Dendritic cell treated with granulocyte-macrophage colony-stimulating factor and Interleukin-4, amounts not matched to agents 40 ng/mL and 50 ng/mL, for 4 days (primary cell): ENCODE measurements at regions not wholly inside any gene's neighbourhood (a gene's known extent, or its start where the extent isn't known, plus 50 kb on each side); places are given as distances from the start of the nearest gene placed in this dataset.
"Not testable (repeated sequence)": the region's sequence is repeated elsewhere in the genome, so short reads cannot be mapped to it uniquely, and the experiment has no call there.

Source experiments
- H3K27ac Mint-ChIP-seq: one replicate; pipeline ENCODE4 v1.8.0; 2022; ENCODE audit warnings: mild to moderate bottlenecking, mixed read lengths
- H3K27me3 Mint-ChIP-seq: one replicate; pipeline ENCODE4 v1.8.0; 2022; ENCODE audit warnings: mild to moderate bottlenecking, mixed read lengths
- H3K36me3 Mint-ChIP-seq: one replicate; pipeline ENCODE4 v1.8.0; 2022; ENCODE audit warnings: low read depth, mixed read lengths
- H3K4me1 Mint-ChIP-seq: one replicate; pipeline ENCODE4 v1.8.0; 2022; ENCODE audit warnings: low read depth, mixed read lengths
- H3K4me3 Mint-ChIP-seq: one replicate; pipeline ENCODE4 v1.8.0; 2022; ENCODE audit warnings: mild to moderate bottlenecking, moderate library complexity, mixed read lengths
- H3K9me3 Mint-ChIP-seq: one replicate; pipeline ENCODE4 v1.8.0; 2022; ENCODE audit warnings: mixed read lengths
- intact Hi-C: fragments of 100-400 bp; cut with micrococcal nuclease; formaldehyde crosslinking; loops from one replicate; pipeline ENCODE4 v1.15.0; 2022

DNA sequence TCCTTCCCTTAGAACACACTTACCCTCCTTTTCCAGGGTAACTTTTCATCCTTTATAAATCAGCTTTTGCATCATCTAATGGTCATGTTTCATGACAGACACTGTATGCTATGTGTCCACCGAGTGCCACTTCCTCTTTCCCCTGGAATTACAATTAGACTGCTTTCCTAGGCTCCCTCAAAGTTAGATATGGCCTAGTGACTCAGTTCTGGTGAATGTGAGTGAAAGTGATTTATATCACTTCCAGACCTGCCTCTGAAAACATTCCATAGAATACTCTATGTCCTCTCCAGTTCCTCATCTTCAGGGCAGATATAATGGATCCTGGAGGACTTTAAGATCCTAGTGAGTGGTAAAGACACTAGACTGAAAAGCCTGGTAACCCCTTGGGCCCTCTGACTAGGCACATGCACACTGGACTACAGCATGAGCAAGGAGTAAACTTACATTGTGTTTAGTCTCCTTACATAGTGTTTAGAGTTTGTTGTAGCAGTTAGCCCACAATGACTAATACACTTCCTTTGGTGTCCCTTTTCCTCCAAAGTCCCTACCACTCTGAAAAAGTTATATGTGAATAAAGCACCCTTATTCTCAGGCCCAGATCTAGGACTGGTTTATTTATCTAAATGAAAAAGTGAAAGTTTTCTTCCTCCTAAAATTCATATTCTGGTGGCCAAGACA is 59.3 kb downstream of the GPR88 start:
- no peak overlapping the region for H3K4me3 Mint-ChIP-seq
- peaks cover 38% of the 10 kb centered on the region for H3K9me3 Mint-ChIP-seq
- H3K36me3 Mint-ChIP-seq: no peaks in the 10 kb centered on the region
- no peak overlapping the region for H3K27ac Mint-ChIP-seq
- no peaks in the 10 kb centered on the region for H3K27me3 Mint-ChIP-seq
- intact Hi-C loops: no loop called here
- peaks cover 14% of the 10 kb centered on the region for H3K4me1 Mint-ChIP-seq

DNA sequence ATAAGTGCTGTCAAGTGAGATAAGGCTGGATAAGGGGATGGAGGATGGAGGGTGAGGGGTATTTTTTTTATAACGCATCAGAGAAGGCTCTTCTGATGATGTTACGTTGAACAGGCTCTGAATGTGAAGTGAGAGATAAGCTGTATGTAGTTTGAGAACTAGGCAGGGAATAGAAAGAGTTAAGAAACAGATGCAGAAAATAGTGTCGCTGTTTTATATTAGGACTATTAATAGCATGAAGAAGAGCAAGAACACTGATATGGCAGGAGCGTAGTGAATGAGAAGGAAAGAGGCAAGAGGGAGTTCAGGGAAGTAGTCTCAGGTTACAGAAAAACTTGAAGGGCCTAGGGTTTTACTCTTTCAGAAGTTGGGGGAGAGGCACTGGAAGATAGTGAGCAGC is 59.8 kb downstream of the GPR88 start:
- Mint-ChIP-seq H3K27ac (no peak overlapping the region), H3K9me3 (peaks cover 44% of the 10 kb centered on the region), H3K4me1 (peaks cover 14% of the 10 kb centered on the region), H3K4me3 (no peak overlapping the region), H3K27me3 (no peaks in the 10 kb centered on the region), H3K36me3 (no peaks in the 10 kb centered on the region)
- intact Hi-C loops: no loop called here

DNA sequence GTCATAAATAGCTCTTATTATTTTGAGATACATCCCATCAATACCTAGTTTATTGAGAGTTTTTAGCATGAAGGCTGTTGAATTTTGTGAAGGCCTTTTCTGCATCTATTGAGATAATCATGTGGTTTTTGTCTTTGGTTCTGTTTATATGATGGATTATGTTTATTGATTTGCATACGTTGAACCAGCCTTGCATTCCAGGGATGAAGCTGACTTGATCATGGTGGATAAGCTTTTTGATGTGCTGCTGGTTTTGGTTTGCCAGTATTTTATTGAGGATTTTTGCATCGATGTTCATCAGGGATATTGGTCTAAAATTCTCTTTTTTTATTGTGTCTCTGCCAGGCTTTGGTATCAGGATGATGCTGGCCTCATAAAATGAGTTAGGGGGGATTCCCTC is 62.4 kb downstream of the GPR88 start:
- H3K36me3 Mint-ChIP-seq, H3K27me3 Mint-ChIP-seq, intact Hi-C loops, H3K27ac Mint-ChIP-seq, H3K4me3 Mint-ChIP-seq: not testable (repeated sequence)
- Mint-ChIP-seq H3K4me1 (peaks cover 19% of the 10 kb centered on the region), H3K9me3 (peaks cover 49% of the 10 kb centered on the region)

DNA sequence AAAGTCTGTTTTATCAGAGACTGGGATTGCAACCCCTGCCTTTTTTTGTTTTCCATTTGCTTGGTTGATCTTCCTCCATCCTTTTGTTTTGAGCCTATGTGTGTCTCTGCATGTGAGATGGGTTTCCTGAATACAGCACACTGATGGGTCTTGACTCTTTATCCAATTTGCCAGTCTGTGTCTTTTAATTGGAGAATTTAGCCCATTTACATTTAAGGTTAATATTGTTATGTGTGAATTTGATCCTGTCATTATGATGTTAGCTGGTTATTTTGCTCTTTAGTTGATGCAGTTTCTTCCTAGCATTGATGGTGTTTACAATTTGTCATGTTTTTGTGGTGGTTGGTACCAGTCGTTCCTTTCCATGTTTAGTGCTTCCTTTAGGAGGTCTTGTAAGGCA is 64.1 kb downstream of the GPR88 start:
- H3K36me3 Mint-ChIP-seq, intact Hi-C loops, H3K4me3 Mint-ChIP-seq: not testable (repeated sequence)

DNA sequence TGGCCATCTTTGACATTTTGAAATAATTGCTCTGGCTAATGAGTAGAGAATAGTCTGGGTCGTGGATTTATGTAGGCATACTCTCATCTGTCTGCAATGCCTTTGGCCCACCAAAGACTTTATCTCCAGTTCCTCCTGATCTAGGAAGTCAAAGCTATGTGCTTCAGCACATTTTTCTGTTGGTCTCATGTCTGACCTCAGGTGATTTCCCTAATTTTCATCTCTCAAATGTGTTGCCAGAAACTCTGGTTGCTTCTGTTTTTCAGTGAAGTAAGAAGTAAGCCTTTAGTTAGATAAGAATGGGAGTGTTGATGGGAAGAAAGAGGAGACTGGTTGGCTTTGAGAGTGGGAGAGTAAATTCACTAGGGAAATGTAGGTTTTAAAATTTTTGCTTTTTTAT is 66.4 kb downstream of the GPR88 start:
- no peaks in the 10 kb centered on the region for H3K36me3 Mint-ChIP-seq
- H3K9me3 Mint-ChIP-seq: peaks cover 39% of the 10 kb centered on the region
- H3K27ac Mint-ChIP-seq: no peak overlapping the region
- intact Hi-C loops: no loop called here
- peaks cover 5% of the 10 kb centered on the region for H3K4me1 Mint-ChIP-seq
- no peaks in the 10 kb centered on the region for H3K27me3 Mint-ChIP-seq
- no peak overlapping the region for H3K4me3 Mint-ChIP-seq

More for the DNA sequence above, 64.1 kb downstream of the GPR88 start:
- Mint-ChIP-seq H3K4me1 (peaks cover 14% of the 10 kb centered on the region), H3K9me3 (peaks cover 43% of the 10 kb centered on the region)
- H3K27me3 Mint-ChIP-seq, H3K27ac Mint-ChIP-seq: not testable (repeated sequence)

DNA sequence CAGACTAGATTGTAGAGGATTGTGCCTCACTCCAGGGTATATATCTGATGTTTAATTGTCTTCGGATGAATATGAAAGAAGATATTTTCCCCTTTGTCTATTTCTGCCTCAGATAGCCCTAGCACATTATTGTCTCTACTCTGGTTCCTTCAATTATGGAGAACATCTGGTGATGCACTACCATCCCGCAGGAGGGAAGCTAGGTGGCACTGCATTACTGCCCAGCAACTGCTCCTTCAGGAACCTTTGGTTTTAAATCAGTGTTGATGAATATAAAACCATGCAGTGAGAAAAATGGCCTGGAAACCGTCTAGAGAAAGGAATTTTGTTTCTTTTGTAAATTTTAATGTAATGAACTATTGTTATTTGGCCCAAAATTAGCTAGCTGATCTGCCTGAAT is 68.5 kb downstream of the GPR88 start:
- intact Hi-C loops: loop anchor here (1.0 to 5.0 kb wide), 2 partner anchors 144 to 260 kb away; no protein-coding TSS in a partner anchor
- no peak overlapping the region for H3K27ac Mint-ChIP-seq
- no peaks in the 10 kb centered on the region for H3K27me3 Mint-ChIP-seq
- H3K4me3 Mint-ChIP-seq: no peak overlapping the region
- H3K4me1 Mint-ChIP-seq: peaks cover 5% of the 10 kb centered on the region
- H3K36me3 Mint-ChIP-seq: no peaks in the 10 kb centered on the region
- H3K9me3 Mint-ChIP-seq: peaks cover 19% of the 10 kb centered on the region

DNA sequence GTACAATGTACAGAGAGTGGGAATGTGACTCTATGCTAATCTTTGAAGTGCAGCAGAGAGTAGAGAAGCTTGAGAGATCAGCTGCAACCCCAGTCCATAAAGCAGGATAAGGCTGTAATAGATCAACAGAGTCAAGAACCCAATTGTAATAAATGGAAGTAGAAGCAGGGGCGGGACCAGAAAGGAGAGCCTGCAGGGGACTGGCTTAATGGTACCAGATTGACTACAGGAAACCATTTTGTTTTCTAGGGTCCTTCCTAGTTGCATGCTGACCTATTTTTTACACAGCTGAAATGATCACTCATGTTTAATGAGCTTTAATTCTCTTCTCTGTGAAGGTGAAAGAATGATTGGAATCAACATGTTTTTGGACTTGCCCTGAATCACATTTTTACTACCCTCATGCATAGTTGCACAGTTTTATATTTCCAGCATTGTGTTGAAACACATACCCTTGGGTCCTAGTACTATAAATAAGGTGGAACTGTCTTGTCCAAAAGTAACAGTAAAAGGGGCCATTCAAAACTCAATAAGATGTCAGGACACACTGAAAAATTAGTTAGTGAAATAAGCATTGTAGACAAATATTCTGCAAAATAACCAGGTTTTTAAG is 69.8 kb downstream of the GPR88 start:
- Mint-ChIP-seq H3K36me3 (no peaks in the 10 kb centered on the region), H3K9me3 (peaks cover 6% of the 10 kb centered on the region), H3K27ac (no peak overlapping the region), H3K4me1 (peaks cover 5% of the 10 kb centered on the region), H3K27me3 (no peaks in the 10 kb centered on the region), H3K4me3 (no peak overlapping the region)
- intact Hi-C loops: loop anchor here (5.0 kb wide), 1 partner anchor 145 kb away; no protein-coding TSS in a partner anchor

DNA sequence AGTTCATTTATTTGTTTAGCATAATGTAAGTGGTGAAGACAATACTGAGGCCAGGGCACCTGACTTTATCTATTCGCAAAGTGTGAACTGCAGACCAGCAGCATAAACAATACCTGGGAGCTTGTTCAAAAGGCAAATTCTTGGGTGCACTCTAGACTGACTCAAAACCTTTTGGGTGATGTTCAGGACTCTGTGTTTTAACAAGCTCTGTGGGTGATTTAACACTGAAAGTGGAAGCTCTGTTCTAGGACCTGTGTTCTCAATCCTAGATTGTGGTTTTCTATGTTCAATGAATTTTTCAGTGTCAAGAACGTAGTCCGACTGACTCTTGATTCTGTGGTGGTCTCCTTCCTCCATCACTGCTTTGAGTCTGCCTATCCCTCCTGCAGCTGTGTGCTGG is 71.9 kb downstream of the GPR88 start:
- intact Hi-C loops: loop anchor here (5.0 kb wide), 1 partner anchor 148 kb away; no protein-coding TSS in a partner anchor
- Mint-ChIP-seq H3K9me3 (no peaks in the 10 kb centered on the region), H3K27me3 (no peaks in the 10 kb centered on the region), H3K36me3 (no peaks in the 10 kb centered on the region), H3K27ac (no peak overlapping the region), H3K4me1 (peaks cover 6% of the 10 kb centered on the region), H3K4me3 (no peak overlapping the region)

DNA sequence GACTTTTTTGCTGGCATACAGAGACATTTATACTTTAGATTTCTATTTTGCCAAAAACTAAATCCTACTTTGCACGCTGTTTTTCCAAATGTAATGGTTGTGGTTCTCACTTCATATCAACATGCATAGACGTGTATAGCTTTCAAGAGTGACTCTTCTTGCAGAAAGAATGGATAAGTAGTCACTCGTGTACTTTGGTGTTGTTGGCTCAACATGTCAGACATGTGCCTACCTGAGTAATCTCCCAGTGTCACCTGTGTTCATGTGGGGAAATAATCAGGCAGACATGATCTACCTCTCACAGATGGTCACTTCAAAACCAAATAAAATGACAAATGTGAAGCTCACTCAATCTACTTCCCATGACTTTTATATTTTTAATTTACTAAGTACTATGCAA is 73.1 kb downstream of the GPR88 start:
- Mint-ChIP-seq H3K9me3 (no peaks in the 10 kb centered on the region), H3K27me3 (no peaks in the 10 kb centered on the region), H3K36me3 (no peaks in the 10 kb centered on the region), H3K27ac (no peak overlapping the region), H3K4me1 (peaks cover 6% of the 10 kb centered on the region), H3K4me3 (no peak overlapping the region)
- intact Hi-C loops: no loop called here

DNA sequence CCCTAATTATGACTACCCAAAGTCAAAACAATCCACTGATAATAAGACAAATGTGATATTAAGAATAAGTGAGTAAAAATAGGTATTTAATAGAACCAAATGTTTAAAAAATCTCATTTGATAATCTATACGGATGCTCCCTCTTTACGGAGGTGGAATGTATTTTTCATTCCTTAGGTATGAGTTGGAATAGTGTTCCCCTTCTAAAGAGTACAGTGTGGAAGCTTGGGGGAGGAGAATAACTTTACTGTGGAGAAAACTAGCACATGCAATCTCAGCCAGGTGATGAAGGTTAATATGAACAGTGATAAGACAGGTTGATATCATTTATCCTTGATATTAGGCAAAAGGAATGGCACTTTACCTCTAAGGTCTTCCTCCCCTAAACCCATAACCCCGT is 74.6 kb downstream of the GPR88 start:
- Mint-ChIP-seq H3K4me1 (peaks cover 6% of the 10 kb centered on the region), H3K9me3 (no peaks in the 10 kb centered on the region), H3K36me3 (no peaks in the 10 kb centered on the region), H3K27me3 (no peaks in the 10 kb centered on the region), H3K4me3 (no peak overlapping the region), H3K27ac (no peak overlapping the region)
- intact Hi-C loops: no loop called here

DNA sequence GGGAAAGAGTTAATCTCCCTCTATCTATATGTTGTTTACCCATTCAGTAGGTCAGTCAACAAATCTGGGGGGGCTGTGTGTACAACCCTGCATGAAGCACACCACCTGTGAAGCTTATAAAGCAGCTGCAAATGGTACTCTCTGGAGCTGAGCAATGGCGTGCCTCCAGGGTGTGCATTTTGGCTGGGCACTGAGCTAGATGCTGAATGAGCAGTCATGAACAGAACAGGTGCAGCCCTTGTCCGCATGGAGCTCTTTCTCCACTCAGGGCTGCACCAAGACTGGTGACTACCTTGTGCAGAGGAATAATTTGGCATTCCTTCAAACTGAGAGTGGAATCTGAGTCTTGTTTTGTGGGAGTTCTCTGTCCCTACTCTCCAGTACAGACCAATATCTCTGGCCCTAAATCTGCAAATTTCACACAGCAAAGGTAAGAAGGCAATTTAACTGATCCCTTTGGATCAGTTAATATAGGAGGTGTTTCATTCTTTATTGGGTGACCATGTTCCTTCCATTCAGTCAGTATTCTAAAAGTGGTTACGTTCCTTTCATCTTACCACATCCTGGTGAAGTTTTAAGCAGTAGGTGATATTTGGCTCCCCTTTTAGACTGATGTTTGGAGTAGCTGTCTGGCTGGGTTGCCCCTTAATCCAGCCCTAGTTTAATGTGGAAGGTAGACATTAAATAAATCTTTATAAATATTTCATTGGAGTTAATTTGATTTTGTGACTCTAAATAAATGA is 76.0 kb downstream of the GPR88 start:
- H3K4me3 Mint-ChIP-seq: no peak overlapping the region
- H3K36me3 Mint-ChIP-seq: no peaks in the 10 kb centered on the region
- no peaks in the 10 kb centered on the region for H3K9me3 Mint-ChIP-seq
- intact Hi-C loops: no loop called here
- peaks cover 6% of the 10 kb centered on the region for H3K4me1 Mint-ChIP-seq
- no peak overlapping the region for H3K27ac Mint-ChIP-seq
- H3K27me3 Mint-ChIP-seq: no peaks in the 10 kb centered on the region

DNA sequence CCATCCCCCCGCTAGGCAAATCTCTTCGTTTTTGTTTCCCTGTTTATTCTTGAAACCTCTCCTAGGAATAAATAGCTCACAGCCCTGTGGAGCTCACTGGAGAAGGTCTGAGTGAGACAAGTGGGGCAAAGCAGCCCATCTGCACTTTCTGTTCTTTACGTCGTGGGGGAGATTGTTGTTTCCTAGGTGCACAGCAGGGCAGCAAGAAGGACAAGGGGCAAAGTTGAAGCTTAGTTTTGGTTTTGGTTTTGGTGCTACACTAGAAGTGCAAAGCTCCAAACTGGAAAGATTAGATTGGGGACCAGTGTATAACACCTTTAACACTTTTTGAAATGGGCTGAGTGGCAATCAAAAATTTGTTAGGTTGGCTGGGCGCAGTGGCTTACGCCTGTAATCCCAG is 76.6 kb downstream of the GPR88 start:
- no peaks in the 10 kb centered on the region for H3K36me3 Mint-ChIP-seq
- no peak overlapping the region for H3K4me3 Mint-ChIP-seq
- no peak overlapping the region for H3K27ac Mint-ChIP-seq
- H3K9me3 Mint-ChIP-seq: no peaks in the 10 kb centered on the region
- no peaks in the 10 kb centered on the region for H3K27me3 Mint-ChIP-seq
- intact Hi-C loops: no loop called here
- peaks cover 6% of the 10 kb centered on the region for H3K4me1 Mint-ChIP-seq

DNA sequence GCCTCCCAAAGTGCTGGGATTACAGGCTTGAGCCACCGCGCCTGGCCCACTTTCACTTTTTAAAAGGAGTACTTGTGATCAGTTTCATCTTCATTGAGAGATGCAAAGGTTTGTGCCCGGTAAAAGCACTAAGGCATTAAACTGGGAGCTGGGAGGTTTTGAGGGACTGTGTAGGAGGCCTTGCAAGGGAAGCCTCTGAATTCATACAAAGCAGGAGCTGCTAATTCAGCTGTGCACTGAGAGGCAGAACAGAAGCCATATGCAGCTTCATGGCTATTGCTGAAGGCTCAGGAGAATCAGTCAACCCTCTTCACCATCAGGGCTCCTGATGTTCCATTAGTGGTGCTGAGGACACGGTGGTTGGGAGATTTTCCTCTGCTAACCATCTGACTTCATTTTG is 77.7 kb downstream of the GPR88 start:
- no peak overlapping the region for H3K27ac Mint-ChIP-seq
- intact Hi-C loops: no loop called here
- H3K27me3 Mint-ChIP-seq: no peaks in the 10 kb centered on the region
- no peaks in the 10 kb centered on the region for H3K36me3 Mint-ChIP-seq
- no peak overlapping the region for H3K4me3 Mint-ChIP-seq
- H3K4me1 Mint-ChIP-seq: peaks cover 6% of the 10 kb centered on the region
- no peaks in the 10 kb centered on the region for H3K9me3 Mint-ChIP-seq

DNA sequence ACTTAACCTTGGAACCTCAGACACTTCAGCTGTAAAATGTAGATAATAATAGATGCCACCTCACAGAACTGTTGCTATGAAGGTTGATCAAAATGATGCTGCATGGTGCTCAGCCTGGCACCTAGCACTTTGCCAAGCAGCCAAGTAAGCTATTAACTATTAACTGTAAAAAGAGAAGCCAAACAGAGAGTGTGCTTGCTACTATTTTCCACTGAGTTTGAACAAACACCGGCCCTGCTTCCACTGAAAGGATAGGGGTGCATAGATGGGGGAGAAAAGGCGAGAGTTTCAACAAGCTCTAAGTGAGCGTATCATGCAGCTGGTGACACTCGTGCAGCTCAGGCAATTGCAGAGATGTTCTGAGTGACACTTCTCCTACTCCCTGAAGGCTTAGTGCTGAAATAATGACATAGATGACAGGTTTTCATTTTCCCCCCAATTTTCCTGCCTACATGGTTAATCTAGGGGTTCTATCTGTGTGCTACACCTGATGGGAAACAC is 78.2 kb downstream of the GPR88 start:
- Mint-ChIP-seq H3K36me3 (no peaks in the 10 kb centered on the region), H3K4me1 (peaks cover 6% of the 10 kb centered on the region), H3K9me3 (no peaks in the 10 kb centered on the region), H3K4me3 (no peak overlapping the region), H3K27ac (no peak overlapping the region), H3K27me3 (no peaks in the 10 kb centered on the region)
- intact Hi-C loops: no loop called here
